Activated CD8-positive, alpha-beta memory T cell treated with anti-CD3 and anti-CD28 coated beads for 4 hours (primary cell): ENCODE measurements at regions not wholly inside any gene's neighbourhood (a gene's known extent, or its start where the extent isn't known, plus 50 kb on each side); places are given as distances from the start of the nearest gene placed in this dataset.

Source experiments
- DNase-seq, 2 donors: peaks; one replicate each; pipeline ENCODE4 v3.0.0-alpha.2; 2020; ENCODE audit warnings: low read depth in 2 of 2

DNA sequence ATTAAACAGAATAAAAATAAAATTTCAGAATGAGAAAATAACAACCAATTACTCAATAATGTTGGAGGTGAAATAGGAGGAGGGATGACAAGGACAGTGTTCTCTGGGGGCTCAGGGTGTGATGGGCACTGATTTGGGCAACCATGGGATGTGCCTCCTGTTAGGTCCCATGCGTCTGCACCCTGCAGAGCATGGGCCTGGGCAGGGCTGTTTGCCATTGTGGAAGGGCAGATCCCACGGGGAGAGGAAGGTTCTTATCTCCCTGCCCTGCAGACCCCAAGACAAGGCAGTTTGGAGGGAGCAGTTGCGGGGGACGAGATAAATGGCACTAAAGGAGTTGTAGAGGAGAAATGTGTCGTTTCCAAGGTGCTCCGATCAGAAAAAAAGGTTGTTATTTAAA lies 206.3 kb downstream of the THBS2 start:
- DNase-seq, result no peak

DNA sequence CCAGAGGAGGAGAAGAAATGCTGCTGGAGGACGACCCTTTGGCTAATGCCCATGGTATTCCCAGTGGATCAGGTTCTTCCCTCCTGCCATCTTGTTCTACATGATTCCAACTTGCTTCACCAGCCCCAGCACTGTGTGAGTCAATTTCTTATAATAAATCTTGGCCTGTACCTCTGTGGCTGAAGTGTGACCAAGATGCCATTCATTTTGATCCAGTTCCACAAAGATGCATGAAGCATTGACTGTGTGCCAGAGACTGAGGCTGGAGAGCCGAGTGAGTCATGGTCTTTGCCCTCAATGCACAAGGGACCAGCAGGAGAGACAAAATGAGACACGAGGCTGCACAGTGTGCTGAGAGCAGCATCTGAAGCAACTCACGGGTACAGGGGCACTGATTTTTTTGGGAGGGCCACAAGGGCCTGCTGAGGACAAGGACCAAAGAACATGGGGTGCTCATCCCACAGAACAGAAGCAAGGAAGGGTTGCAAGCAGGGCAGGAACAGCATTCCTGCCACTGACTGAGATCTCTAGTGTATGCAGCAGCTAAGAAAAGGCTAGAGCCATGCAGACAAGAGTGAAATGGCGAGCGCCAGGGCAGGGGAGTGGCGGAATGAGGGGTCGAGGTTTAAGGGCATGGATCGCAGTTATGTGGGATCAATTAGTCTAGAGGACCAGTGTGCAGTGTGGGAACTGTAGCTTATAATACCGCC lies 207.0 kb downstream of the THBS2 start:
- DNase-seq, result no peak

DNA sequence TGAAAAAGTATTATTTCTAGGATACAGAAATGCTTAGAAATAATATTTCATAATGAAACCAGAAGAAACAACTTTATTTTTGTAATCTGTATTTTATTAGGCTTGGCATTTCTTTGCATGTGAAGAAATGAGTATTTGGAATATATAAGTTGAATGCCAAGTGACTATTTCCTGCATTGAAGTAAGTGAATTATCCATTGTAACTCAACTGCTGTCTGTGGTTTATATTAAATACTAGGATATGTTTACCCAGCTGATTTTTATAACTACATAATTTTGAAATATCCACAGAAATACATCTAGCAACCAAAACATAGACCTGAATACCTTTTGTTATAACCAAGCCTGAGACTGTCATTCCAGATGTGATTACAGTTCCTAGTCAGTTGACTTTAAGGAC lies 207.6 kb downstream of the THBS2 start:
- no peak for DNase-seq

- DNase-seq, result no peak
Measured at GRCh38 chr6:169045486-169045885, 208.2 kb downstream of the THBS2 start.

- DNase-seq, result no peak
Measured at GRCh38 chr6:169044381-169045230, 209.0 kb downstream of the THBS2 start.

GRCh38 chr6:169042061-169042460 lies 211.6 kb downstream of the THBS2 start:
- DNase-seq, result no peak

DNA sequence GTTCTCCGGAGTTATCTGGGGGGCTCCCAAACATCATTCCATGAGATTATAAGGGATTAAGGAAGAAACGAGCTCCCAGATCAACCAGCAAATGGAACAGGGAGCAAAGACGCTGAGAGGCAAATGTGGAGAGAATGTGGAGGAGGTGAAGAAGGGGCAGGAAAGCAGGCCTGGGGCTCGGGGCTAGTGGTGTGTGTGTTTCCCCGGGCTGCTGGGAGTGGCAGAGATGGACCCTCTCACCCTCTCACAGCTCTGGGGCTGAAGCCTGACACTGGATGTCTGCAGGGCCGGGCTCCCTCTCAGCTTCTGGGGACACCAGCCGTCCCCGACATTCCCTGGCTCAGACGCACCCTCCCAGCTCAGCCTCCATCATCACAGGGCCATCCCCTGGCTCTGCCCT lies 212.6 kb downstream of the THBS2 start:
- DNase-seq, result no peak

DNA sequence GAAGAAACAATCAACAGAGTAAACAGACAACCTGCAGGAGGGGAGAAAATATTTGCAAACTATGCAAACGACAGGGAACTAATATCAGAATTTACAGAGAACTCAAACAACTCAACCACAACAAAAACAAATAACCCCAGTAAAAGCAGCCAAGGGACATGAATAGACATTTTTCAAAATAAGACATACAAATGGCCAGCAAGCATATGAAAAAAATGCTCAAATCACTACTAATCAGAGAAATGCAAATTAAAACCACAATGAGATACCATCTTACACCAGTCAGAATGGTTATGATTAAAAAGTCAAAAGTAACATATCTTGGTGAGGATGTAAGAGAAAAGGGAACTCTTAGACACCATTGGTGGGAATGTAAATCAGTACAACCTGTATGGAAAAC lies 215.0 kb downstream of the THBS2 start:
- DNase-seq, result no peak

- DNase-seq, result no peak
Measured at GRCh38 chr6:169035385-169036240, 218.0 kb downstream of the THBS2 start.

GRCh38 chr6:169034516-169035167 lies 219.0 kb downstream of the THBS2 start:
- DNase-seq, result no peak

DNA sequence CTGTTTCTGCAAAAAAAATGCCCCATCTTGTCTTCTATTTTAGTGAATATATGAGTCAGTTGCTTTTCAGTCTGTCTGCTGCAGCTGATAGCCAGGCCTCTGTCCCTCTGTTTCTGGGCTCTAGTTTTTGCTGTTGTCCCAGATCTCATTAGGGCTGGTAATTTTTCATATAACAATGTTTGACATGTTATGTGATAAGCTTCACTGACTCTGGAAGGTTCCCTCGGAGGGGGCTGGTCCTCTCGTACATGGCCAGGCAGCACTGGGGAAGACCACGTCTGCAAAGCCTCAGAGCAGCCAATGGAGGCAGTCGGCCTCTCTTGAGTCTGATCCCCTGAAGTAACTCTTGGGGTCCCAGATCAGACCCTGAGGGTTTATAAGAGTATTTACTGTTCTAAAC lies 223.8 kb downstream of the THBS2 start:
- DNase-seq, result no peak

GRCh38 chr6:169028343-169028742 lies 225.3 kb downstream of the THBS2 start:
- DNase-seq, result no peak

- DNase-seq, result no peak
Measured at GRCh38 chr6:169026175-169026574, 227.5 kb downstream of the THBS2 start.

- no peak for DNase-seq
Measured at GRCh38 chr6:169024047-169024660, 229.5 kb downstream of the THBS2 start.

- DNase-seq, result no peak
Measured at GRCh38 chr6:169023161-169023874, 230.3 kb downstream of the THBS2 start.

DNA sequence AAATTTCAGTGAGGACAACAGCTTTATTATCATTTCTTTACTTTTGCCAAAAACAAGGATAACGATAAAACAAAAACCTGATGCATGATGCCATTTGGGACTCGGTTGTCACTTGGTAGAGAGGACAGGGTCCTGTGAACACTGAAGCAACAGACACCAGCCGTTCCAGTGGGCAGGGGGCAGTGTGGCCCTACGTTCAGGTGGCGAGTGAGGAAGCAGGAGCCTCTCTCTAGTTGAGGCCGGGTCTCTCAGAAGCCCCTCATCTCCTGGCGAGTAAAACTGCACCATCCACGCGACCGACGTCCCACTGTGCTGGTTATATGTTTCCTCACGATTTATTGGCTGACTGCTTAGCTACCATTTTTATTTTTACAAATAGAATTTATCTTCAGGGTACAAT lies 231.6 kb downstream of the THBS2 start:
- DNase-seq, result no peak

- no peak for DNase-seq
Measured at GRCh38 chr6:169020821-169021220, 232.8 kb downstream of the THBS2 start.

DNA sequence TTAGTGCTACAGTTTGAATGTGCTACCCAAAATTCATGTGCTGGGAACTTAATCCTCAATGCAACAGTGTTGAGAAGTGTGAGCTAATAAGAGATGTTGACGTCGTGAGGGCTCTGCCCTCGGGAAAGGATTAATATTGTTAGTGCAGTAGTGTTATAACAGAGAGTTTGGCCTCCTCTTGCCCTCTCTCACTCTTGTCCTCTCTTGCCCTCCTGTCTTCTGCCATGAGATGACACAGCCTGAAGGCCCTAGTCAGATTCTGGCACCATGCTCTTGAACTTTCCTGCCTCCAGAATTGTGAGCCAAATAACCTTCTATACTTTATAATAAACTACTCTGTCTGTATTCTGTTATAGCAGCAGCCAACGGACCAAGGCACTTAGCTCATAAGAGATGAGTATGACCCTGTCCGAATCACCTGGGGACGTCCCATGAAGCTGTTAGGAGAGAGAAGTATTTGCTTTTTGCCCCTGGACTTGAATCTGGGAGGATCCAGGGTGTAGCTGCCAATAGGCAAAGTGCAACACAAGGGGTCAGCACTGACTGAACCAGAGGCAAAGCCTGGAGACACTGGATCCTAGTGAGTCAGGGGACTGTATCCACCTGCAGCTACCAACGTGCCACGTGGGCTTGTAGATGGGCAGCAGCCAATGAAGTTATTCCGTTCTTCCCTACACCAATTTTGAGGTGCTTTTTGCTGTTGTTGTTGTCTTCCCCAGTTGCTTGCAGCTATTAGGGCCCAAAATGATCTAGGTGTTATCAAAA lies 233.7 kb downstream of the THBS2 start:
- DNase-seq, result no peak

DNA sequence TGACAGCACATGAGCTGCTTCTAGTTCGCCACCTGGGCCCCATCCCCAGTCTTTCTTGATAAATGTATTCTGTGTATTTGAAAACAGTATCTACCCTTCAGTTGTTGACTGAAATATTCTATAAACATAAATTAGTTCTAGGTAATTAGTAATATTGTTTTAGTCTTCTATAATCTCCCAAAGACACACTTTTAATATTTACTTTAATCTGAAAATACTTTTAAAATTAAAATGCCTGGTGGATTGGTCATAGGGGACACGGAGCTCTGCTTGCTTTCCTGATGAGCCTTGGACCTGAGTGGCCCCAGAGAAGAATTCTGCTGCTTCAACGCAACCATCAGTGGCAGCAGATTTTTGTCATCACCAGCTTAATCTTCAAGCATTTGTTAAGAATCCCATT lies 234.5 kb downstream of the THBS2 start:
- DNase-seq, result no peak

DNA sequence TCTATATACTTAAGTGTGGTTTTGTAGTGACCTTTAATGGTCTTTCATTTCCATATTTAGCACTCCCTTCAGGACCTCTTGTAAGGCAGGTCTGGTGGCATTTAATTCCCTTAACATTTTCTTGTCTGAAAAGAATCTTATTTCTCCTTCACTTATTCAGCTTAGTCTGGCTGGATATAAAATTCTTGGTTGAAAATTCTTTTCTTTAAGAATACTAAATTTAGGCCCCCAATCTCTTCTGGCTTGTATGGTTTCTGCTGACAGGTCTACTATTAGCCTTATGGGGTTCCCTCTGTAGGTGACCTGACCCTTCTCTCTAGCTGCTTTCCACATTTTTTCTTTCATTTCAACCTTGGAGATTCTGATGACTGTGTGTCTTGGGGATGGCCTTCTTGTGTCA lies 236.9 kb downstream of the THBS2 start:
- DNase-seq, result no peak
